ENCODE measurements at regions not wholly inside any gene's neighbourhood (a gene's known extent, or its start where the extent isn't known, plus 50 kb on each side); places are given as distances from the start of the nearest gene placed in this dataset.

DNA sequence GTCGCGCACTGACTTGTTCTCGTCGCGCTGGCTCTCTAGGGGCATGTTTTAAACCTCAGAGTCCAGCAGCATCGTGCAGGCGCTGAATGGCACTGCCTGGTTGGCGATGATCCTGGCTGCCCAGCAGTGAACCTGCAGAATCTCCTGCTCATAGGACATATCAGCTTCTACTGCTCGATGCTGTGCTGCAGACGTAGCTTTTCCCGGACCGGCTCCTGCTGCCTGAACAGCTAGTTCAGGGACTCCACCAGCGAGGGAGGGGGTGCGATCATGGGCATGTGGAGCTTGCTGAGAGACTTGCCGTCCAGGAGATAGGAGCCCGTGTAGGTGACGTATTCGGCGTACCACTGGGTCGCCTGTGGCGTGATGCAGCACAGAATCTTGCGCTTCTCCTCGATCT lies 890.0 kb upstream of the LRRTM1 start:
- DNase-seq: no peak

DNA sequence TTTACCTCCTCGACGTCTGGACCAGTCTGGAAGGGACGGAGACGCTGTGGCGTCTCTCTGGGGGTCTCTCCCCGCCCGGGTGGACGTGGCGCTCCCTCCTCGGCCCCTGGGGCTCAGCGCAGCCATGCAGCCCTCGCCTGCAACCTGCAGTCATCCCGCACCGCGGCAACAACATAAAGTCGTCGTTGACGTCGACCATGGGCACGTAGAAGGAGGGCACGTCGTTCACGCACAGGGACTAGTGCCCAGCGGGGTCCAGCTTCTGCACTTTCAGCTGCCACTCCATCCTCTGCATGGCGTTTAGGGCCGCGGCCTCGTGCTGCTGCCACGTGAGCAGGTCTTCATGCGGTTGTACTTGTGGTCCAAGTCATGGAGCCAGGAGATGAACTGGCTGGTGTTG lies 889.6 kb upstream of the LRRTM1 start:
- no peak for DNase-seq

DNA sequence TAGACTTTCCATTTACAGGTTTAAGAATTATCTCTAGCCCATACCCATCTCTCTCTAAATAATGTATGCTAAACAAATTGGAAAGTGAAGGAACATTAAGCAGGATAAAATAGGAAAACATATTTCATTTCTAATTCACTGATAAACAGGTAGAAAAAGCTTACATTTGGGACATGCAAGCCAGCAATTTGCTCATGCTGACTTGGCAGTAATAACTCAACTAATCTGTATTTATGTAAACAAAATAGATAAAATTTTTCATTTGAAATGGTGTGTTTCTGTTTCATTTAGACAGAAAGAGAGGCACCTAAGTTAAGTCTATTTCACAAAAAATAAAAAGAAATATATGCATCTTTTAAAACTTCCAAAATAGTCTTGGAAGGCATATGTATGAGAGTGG lies 877.3 kb upstream of the LRRTM1 start:
- DNase-seq: no peak

DNA sequence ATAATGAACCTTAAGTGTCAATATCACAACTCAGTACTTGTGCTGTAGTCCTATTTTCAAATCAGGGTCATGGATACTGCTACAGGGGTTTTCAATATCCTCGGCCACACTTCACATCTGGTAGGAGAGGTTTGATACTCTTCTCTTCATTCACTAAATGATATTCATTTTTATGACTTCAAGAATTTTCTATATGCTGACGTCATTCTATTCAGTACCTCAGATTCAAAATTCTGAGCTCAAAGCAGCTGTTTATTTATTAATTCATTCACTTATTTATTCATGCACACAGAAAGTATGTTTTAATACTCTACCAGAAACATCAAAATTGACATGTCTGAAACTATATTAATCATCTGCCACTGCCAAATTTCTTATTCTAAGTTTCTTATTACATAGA lies 866.9 kb upstream of the LRRTM1 start:
- no peak for DNase-seq

DNA sequence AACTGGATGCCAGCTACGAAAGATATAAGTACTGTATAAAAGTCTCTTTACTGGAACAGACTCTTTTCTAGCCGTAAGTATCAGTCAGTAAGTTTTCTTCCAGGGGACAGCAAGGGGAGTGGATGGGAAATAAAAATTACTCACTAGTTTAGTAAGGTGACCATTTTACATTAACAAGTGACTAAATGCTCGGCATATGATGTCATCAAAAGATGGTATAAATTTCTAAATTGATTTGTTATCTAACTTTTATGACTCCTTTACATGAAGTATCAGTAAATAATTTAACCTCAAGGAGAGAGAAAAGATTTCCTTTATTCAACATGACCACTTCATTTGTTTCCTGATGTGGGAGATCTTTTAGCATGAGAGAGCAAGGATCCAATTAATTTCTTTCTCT lies 859.0 kb upstream of the LRRTM1 start:
- DNase-seq: no peak

DNA sequence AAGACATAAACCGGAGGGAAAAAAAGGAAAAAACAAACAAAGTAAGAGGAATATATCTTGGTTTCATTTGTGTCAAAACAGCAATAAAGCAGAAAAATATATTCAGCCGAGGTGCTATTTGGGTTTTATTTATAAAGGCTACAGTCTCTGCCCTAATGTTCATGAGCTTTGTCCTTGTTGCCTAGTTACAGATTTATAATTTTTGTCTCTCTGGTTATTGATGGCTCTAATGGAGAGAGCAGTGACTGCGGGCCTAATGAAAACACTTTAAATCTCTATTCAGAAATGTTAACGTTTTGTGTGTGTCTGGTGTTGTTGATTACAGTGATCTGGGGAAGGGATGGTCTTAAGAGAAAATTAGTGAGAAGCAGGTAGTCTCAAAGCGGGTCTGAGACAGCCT lies 854.0 kb upstream of the LRRTM1 start:
- DNase-seq: no peak

DNA sequence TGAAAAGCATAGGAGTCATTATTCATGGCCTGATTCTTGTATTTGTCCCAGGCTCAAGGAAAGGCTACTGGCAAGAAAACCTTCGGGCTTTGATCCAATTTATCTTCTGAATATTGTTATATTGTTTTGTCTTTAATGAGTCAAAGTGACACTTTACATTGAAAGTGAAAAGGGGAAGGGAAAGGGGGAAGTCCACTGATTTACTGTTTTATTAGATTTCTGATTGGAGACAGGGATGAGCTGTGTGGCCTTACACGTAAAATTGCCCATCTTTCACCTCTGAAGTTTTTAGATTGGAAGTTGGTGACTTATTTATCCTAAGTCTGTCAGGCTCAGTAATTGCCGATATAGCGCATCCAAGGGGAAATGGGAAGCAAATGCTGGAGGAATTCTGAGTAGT lies 843.8 kb upstream of the LRRTM1 start:
- no peak for DNase-seq

DNA sequence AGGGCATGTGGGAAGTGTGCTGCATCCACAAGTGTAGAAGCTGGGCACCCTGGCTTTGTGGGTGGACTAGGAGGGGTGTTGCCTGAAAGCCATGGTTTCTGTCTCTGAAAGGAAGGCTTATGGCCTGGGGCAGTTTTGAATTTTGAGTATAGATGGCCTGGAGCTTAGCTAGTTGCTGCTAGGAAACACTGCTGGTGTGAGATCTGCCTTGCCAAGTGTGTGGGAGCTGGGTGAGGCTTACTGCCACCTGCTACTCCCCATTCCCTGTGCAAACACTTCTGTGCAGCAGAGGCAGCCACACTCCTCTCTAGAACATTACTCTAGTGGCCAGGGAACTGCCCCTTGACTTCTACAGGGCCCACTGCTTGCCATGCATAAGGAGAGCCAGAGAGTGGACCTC lies 831.7 kb upstream of the LRRTM1 start:
- no peak for DNase-seq

DNA sequence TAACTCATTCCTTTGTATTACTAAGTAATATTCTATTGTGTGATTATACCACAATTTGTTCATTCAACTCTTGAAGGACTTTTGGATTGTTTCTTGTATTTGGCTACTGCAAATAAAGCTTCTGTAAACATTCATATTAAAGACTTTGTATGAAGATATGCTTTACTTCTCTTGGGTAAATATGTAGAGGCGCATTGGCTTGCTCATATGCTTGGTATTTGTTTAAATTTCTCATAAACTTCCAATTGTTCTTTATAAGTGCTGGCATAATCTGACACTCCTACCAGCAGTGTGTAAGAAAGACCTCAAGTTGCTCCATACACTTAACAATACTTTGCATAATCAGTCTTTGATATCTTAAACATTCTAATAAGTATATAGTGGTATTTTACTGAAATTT lies 792.8 kb upstream of the LRRTM1 start:
- DNase-seq: no peak

DNA sequence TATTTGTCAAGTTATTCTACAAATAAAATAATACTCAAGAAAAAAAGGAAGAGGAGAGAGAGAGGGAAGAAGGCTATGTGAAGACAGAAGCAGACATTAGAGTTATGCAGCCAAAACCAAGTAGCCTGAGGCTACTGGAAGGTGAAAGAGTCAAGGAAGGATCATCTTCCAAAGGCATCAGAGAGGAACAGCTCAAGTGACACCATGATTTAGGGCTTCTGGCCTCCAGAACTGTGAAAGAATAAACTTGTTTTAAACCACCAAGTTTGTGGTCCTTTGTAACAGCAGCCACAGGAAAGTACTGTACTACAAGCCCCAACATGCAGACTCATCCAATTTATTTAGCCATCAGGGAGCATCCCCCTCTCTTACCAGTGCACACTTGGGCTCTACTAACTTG lies 788.5 kb upstream of the LRRTM1 start:
- no peak for DNase-seq

DNA sequence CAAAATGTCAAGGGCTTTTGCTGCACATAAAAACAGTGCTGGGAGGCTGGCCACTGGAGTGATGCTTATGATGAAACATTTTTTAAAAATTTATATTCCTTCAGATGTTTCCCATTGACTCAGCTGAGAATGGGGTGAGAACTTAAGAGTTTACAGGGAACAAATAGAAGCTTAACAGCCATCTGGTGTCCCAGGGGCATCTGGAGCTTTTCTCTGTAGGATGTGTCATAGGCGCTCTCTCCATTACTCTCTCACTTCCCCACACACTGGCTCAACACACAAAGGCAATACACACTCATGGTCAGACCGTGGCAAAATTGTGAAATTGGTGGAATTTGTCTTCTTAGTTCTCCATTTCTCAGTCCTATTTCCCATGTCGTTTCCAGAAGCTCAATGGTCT lies 783.1 kb upstream of the LRRTM1 start:
- DNase-seq: no peak

DNA sequence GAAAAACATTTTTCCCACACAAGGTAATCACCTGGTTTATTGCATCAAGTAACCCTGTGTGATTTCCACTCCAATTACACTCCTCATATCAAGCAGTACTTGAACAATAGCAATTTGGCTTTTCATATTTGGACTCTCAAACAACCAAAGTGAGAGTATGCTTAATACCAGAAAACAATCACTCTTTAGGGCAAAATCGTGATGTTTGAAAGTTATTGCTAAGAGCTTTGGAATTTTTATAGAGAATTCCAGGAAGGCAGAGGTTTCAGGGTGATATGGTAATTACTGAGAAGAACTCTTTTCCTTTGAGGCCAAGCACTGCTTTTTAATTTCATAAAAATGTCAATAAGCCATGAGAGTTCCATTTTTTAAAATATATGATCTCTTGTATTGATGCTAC lies 779.5 kb upstream of the LRRTM1 start:
- no peak for DNase-seq

DNA sequence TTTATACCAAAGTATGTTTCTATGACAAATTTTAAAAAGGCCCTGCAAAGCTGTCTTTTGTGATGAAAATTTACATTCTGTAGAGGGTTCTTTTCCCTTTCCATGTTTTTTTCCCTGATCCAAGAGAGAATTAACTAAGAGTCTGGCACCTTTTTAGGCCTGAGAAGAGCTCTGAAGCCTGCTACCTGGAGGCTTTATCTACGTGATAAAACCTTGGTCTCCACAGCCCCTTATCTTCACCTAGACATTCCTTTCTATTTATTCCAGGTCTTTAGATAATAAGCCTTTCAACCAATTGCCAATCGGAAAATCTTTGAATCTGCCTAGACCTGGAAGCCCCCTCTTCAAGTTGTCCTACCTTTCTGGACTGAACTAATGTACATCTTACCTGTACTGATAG lies 774.1 kb upstream of the LRRTM1 start:
- no peak for DNase-seq

DNA sequence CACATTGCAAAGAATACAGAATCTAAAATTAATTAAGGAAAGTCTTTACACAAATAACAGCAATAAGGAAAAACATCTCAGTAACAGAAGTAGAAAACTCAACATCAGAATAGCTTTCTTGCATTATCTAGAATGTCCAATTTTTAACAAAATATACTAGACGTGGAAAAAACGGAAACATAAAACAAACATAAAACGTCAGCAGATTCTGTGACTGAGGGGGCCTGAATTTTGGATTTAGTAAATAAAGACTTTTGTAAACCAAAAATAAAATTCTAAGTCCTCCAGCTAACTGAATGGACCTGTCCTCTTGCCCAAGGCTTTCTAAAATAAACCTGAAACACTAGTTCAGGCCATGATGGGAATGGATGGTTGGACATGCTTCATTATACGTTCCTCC lies 773.5 kb upstream of the LRRTM1 start:
- DNase-seq: no peak

DNA sequence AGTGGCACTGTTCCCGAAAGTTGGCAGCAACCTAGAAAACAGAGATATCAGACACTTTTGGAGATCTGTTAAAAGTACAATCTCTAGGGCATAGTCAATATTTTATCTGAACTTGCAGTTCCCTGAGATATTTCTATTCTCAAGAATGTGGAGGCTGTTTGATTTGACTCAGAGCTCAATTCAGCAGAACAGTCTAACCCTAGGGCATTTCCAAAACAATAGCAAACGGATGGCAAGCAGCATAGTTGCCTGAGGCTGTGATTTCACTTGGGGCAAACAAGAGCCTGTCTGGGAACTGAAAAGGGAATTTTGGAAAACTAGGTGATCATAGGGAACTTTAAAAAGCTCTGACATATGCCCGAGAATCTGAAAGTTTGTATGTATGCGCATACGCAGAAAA lies 772.8 kb upstream of the LRRTM1 start:
- DNase-seq: no peak

DNA sequence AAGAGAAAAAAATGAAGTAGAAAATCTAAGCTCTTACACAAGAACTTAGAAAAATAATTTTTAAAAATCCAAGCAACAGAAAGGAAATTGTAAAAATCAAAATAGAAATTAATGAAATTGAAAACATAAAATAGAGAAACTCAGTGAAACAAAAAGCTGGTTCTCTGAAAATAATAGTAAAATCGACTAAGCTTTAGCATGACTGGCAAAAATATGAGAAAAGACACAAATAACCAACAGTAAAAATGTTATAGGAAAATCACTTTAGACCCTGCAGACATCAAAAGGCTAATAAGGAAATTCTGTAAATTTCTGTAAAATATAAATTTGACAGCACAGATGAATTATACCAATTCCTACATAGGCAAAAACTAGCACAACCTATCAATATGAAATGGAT lies 768.9 kb upstream of the LRRTM1 start:
- no peak for DNase-seq

DNA sequence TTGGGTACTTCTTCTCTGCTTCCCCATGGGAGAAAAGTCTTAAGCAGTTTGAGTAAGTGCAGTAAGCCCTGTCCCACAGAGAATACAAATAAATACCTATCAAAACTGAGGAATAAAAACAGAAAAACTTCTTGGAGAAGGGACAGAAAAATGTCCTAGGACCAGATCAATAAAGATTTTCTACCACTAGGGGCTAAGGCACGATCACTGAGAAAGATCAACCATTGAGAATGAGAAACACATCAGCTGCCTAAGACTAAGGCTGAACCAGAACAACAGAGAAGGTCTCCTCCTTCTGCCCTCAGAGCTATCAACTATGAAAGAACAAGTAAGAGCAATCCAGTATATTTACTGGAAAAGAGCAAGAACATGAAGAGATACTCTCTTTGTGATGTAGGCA lies 763.6 kb upstream of the LRRTM1 start:
- no peak for DNase-seq

DNA sequence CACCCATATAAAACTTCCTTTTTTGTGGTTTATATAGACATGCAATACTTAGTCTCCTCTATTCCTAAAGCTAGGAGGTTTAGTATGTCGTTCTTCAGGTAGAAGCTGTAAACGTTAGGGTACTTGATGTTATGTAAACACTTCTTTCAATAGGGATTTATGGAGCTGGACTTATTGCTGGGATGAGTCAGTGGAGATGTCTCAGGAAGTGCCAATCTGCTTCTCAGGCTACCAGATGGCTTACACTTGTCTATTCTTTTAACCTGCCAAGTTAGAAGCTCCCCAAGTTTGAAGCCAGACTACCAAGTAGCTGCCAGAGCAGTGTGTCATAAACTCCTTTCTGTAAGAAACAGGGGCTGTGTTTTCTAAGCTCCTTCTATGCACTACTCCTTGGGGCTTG lies 756.5 kb upstream of the LRRTM1 start:
- no peak for DNase-seq

DNA sequence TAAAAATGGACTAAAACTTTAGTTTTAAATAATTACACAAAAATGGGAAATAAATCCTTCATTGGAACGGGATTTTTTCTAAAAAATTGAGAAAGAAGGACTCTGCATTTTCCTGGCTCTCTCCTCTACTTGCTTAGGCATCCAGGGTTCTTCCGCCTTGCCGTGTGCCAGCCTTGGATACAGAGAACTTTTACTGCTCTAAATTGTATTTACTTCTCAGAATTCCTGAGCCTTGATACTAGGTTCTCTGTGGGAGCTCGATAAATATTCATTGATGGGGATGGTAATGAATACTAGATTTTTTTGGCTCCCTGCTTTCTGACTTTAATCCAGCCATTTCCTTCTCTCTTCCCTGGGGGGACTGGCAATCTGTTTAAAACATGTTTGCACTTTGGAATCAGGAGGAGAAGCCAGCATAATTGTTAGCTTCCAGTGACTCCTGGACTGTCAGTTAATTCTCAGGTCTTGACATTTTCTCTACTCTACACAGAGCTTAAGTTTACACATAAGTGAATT lies 746.1 kb upstream of the LRRTM1 start:
- DNase-seq: peak; percentile 1

DNA sequence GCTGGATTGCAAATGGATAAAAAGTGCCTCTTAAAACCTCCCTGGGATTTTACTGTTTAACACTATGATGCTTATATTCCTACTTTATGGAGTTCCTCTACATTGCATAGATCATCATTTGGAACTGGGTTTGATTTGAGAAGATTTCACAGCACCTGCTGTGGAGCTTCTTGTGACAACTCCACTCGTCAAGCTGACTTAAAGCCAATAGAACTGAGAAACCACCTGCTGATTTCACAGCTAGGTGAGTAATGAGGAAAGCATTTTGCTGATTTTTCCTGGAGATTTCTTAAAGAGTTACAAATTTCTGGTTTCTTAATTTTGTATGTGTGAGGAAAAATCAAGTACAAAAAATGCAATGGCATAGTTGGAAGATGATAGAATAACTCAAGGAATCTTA lies 739.1 kb upstream of the LRRTM1 start:
- DNase-seq: no peak

DNA sequence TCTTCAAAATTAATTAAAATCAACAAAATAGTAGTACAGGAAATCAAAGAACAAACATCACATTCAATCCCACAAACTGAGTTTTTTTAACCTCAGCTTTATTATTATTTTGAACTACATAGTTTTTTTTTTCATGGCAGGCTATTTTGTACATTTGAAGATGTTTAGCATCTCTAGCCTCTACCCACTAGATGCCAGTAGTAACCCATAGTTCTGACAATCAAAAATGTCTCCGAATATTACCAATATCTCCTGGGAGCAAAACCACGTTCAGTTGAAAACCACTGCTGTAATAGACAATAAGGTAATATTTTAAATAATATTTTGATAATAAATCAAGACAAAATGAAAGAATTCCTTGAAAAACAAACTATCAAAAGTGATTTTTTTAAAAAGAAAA lies 702.6 kb upstream of the LRRTM1 start:
- no peak for DNase-seq

DNA sequence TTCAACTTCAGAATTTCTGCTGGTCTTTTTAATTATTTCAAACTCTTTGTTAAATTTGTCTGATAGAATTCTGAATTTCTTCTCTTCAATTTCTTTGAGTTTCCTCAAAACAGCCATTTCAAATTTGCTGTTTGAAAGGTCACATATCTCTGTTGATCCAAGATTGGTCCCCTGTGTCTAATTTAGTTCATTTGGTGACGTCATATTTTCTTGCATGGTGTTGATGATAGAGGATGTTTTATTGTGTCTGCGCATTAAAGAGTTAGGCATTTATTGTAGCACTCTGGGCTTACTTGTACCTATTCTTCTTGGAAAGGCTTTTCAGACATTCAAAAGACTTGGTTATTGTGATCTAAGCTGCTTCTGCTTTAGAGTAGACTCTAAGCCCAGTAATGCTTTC lies 698.4 kb upstream of the LRRTM1 start:
- DNase-seq: no peak

DNA sequence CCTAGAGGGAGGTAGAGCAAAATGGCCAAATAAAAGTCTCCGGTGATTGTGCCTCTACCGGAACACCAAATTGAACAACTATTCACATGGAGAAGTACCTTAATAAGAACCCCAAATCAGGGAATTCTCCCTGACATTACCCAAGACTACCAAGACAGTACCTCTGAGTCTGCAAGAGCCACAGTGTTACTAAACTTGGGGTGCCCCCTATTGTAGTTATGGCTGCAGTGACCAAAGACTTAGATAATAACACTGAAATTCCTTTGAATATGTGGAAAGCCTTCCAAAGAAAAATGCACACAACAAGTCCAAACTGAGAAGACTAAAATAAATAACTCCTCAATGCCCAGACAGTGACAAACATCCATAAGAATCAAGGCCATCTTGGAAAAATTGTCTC lies 682.9 kb upstream of the LRRTM1 start:
- no peak for DNase-seq

DNA sequence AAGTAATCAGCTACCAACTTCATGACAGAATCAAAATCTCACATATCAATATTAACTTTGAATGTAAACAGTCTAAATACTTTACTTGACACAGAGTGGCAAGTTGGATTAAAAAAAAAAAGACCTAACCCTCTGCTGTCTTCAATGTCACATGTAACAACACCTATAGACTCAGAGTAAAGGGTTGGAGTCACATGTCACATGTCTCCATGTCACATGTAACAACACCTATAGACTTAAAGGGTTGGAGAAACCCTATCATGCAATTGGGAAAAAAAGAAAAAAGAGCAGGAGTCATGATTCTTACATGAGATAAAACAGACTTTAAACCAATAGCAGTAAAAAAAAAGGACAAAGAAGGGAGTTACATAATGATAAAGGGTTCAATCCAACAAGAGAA lies 665.3 kb upstream of the LRRTM1 start:
- no peak for DNase-seq

DNA sequence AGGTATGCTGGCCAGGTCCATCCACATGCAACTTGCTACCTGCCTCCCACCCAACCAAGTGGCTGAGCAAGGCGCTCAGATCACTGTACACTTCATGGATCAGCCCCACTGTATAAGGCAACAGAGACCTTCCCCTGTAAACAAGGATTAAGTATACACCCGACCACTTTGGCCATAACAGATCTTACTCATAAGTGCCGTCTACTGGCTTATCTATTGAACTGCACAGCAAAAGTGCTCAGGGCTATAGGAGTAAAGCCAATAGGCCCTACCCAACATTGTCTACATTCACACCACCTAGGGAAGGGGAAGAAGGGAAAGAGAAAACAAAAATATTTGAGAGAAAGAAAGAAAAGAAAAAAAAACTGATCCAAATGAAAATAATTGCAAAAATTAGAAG lies 663.9 kb upstream of the LRRTM1 start:
- no peak for DNase-seq

Data from tongue (tissue), 1 donor.